H9 (cell line): ENCODE measurements at regions not wholly inside any gene's neighbourhood (a gene's known extent, or its start where the extent isn't known, plus 50 kb on each side); places are given as distances from the start of the nearest gene placed in this dataset.

ENCODE experiments used
- DNase-seq: peaks from one replicate; pipeline ENCODE4 v3.0.0-alpha.2; 2017
- H2AFZ ChIP-seq: one replicate; pipeline ENCODE4 v1.6.1; 2013; ENCODE audit warnings: mild to moderate bottlenecking, low read length, control low read depth, moderate library complexity
- H2AK5ac ChIP-seq: 2 replicates; pipeline ENCODE4 v1.6.1; 2013; ENCODE audit warnings: low read length, control low read depth, mixed read lengths; ENCODE audit not compliant: insufficient read length
- H2BK120ac ChIP-seq: one replicate; pipeline ENCODE4 v1.6.1; 2013; ENCODE audit warnings: low read depth, mild to moderate bottlenecking, low read length, control low read depth, inconsistent platforms; ENCODE audit not compliant: poor library complexity, severe bottlenecking
- H2BK12ac ChIP-seq: 2 replicates; pipeline ENCODE4 v1.6.1; 2013; ENCODE audit warnings: low read length, control low read depth, mixed read lengths, low read depth; ENCODE audit not compliant: insufficient read length
- H2BK15ac ChIP-seq: 2 replicates; pipeline ENCODE4 v1.6.1; 2013; ENCODE audit warnings: low read depth, low read length, control low read depth
- H2BK20ac ChIP-seq: one replicate; pipeline ENCODE4 v1.6.1; 2013; ENCODE audit warnings: low read depth, mild to moderate bottlenecking, low read length, control low read depth, inconsistent platforms; ENCODE audit not compliant: poor library complexity, severe bottlenecking
- H2BK5ac ChIP-seq: 2 replicates; pipeline ENCODE4 v1.6.1; 2013; ENCODE audit warnings: low read length, control low read depth, mixed read lengths; ENCODE audit not compliant: insufficient read length
- H3K14ac ChIP-seq: 2 replicates; pipeline ENCODE4 v1.6.1; 2013; ENCODE audit warnings: low read length, control low read depth; ENCODE audit not compliant: insufficient read depth
- H3K18ac ChIP-seq: 2 replicates; pipeline ENCODE4 v1.6.1; 2013; ENCODE audit warnings: low read depth, mild to moderate bottlenecking, mixed read lengths, low read length, control low read depth; ENCODE audit not compliant: insufficient read length
- H3K23ac ChIP-seq: 2 replicates; pipeline ENCODE4 v1.6.1; 2013; ENCODE audit warnings: low read length, control low read depth, mixed read lengths, low read depth; ENCODE audit not compliant: insufficient read length
- H3K23me2 ChIP-seq: 2 replicates; pipeline ENCODE4 v1.6.1; 2013; ENCODE audit warnings: low read depth, mild to moderate bottlenecking, mixed read lengths, low read length, control low read depth; ENCODE audit not compliant: insufficient read length, poor library complexity, severe bottlenecking
- H3K27ac ChIP-seq: 2 replicates; pipeline ENCODE4 v1.5.1; 2013; ENCODE audit warnings: low read length, control low read depth, mixed read lengths, low read depth; ENCODE audit not compliant: insufficient read length
- H3K27me3 ChIP-seq: 2 replicates; pipeline ENCODE4 v1.6.1; 2013; ENCODE audit warnings: low read length, control low read depth, inconsistent platforms; ENCODE audit not compliant: insufficient read depth
- H3K4ac ChIP-seq: 2 replicates; pipeline ENCODE4 v1.6.1; 2013; ENCODE audit warnings: low read depth, mild to moderate bottlenecking, control low read depth, inconsistent platforms, low read length, moderate library complexity
- H3K4me1 ChIP-seq: 2 replicates; pipeline ENCODE4 v1.6.1; 2013; ENCODE audit warnings: low read length, control low read depth, inconsistent platforms; ENCODE audit not compliant: insufficient read depth
- H3K4me2 ChIP-seq: 2 replicates; pipeline ENCODE4 v1.6.1; 2013; ENCODE audit warnings: low read length, control low read depth, mixed read lengths; ENCODE audit not compliant: insufficient read length, insufficient read depth
- H3K56ac ChIP-seq: 2 replicates; pipeline ENCODE4 v1.6.1; 2013; ENCODE audit warnings: low read depth, mild to moderate bottlenecking, mixed read lengths, low read length, control low read depth; ENCODE audit not compliant: insufficient read length
- H3K79me1 ChIP-seq: 2 replicates; pipeline ENCODE4 v1.6.1; 2013; ENCODE audit warnings: low read depth, mild to moderate bottlenecking, moderate library complexity, low read length, control low read depth, inconsistent platforms; ENCODE audit not compliant: insufficient read depth, poor library complexity, severe bottlenecking
- H3K79me2 ChIP-seq: 2 replicates; pipeline ENCODE4 v1.6.1; 2013; ENCODE audit warnings: low read length, control low read depth, inconsistent platforms; ENCODE audit not compliant: insufficient read depth
- H3K9ac ChIP-seq: 2 replicates; pipeline ENCODE4 v1.6.1; 2013; ENCODE audit warnings: low read length, control low read depth, mixed read lengths; ENCODE audit not compliant: insufficient read length; ENCODE audit errors: extremely low read depth
- H3K9me3 ChIP-seq: one replicate; pipeline ENCODE4 v1.6.1; 2013; ENCODE audit warnings: low read depth, low read length, inconsistent platforms; ENCODE audit not compliant: control insufficient read depth
- H3T11ph ChIP-seq: one replicate; pipeline ENCODE4 v1.6.1; 2013; ENCODE audit warnings: mild to moderate bottlenecking, low read length, control low read depth, inconsistent platforms
- H4K20me1 ChIP-seq: one replicate; pipeline ENCODE4 v1.6.1; 2013; ENCODE audit not compliant: control insufficient read depth, insufficient read length, insufficient read depth
- H4K5ac ChIP-seq: 2 replicates; pipeline ENCODE4 v1.6.1; 2013; ENCODE audit warnings: low read depth, mild to moderate bottlenecking, mixed read lengths, low read length, control low read depth; ENCODE audit not compliant: insufficient read length
- H4K8ac ChIP-seq: replicated peaks from 2 replicates; pipeline ENCODE4 v1.6.1; 2013; ENCODE audit warnings: low read length, control low read depth, mixed read lengths, low read depth; ENCODE audit not compliant: insufficient read length
- H4K91ac ChIP-seq: 2 replicates; pipeline ENCODE4 v1.6.1; 2013; ENCODE audit warnings: low read depth, mild to moderate bottlenecking, moderate library complexity, mixed read lengths, low read length, control low read depth; ENCODE audit not compliant: insufficient read length
- H3K27ac Mint-ChIP-seq, 3 experiments: 2 replicates in 2 of 3; 3 replicates in 1 of 3; pipeline ENCODE4 v1.8.0; 2020 to 2021; ENCODE audit warnings: mixed read lengths in 3 of 3, mild to moderate bottlenecking in 1 of 3, moderate library complexity in 1 of 3
- H3K27me3 Mint-ChIP-seq: 2 replicates; pipeline ENCODE4 v1.8.0; 2021; ENCODE audit warnings: low read depth, mild to moderate bottlenecking, moderate library complexity, mixed read lengths
- H3K36me3 Mint-ChIP-seq, 3 experiments: 2 replicates in 2 of 3; 3 replicates in 1 of 3; pipeline ENCODE4 v1.8.0; 2020 to 2021; ENCODE audit warnings: low read depth in 3 of 3, mixed read lengths in 3 of 3; ENCODE audit not compliant: insufficient read depth in 1 of 3
- H3K4me1 Mint-ChIP-seq, 2 experiments: 2 replicates each; pipeline ENCODE4 v1.8.0; 2020; ENCODE audit warnings: mixed read lengths in 2 of 2
- H3K4me3 Mint-ChIP-seq, 2 experiments: 2 replicates in 1 of 2; 3 replicates in 1 of 2; pipeline ENCODE4 v1.8.0; 2020 to 2021; ENCODE audit warnings: mild to moderate bottlenecking in 2 of 2, mixed read lengths in 2 of 2, moderate library complexity in 1 of 2
- H3K9me3 Mint-ChIP-seq, 2 experiments: 2 replicates in 1 of 2; 3 replicates in 1 of 2; pipeline ENCODE4 v1.8.0; 2020; ENCODE audit warnings: mild to moderate bottlenecking in 2 of 2, mixed read lengths in 2 of 2, moderate library complexity in 1 of 2
- TF ChIP-seq, protein P1 (sequence below): fragments of 200-600 bp; sonication (generic); conservative IDR thresholded peaks from 3 replicates; pipeline ENCODE4 v1.8.0; 2021; ENCODE audit warnings: antibody characterized with exemption, mild to moderate bottlenecking

GRCh38 chr5:136754216-136754615 lies 388.9 kb upstream of the TRPC7 start:
- H2BK120ac ChIP-seq, result no peak overlapping the region
- H2BK15ac ChIP-seq, result no peak overlapping the region
- no peak for DNase-seq
- no peak overlapping the region for H3K27ac ChIP-seq
- H3K4me1 ChIP-seq, result no peaks in the 10 kb centered on the region
- H3K4me2 ChIP-seq, result no peak overlapping the region
- no peaks in the 10 kb centered on the region for H3K27me3 ChIP-seq
- H3K23ac ChIP-seq, result no peak overlapping the region
- H4K20me1 ChIP-seq, result no peaks in the 10 kb centered on the region
- H2AFZ ChIP-seq, result no peak overlapping the region
- TF ChIP-seq, protein P1, sequence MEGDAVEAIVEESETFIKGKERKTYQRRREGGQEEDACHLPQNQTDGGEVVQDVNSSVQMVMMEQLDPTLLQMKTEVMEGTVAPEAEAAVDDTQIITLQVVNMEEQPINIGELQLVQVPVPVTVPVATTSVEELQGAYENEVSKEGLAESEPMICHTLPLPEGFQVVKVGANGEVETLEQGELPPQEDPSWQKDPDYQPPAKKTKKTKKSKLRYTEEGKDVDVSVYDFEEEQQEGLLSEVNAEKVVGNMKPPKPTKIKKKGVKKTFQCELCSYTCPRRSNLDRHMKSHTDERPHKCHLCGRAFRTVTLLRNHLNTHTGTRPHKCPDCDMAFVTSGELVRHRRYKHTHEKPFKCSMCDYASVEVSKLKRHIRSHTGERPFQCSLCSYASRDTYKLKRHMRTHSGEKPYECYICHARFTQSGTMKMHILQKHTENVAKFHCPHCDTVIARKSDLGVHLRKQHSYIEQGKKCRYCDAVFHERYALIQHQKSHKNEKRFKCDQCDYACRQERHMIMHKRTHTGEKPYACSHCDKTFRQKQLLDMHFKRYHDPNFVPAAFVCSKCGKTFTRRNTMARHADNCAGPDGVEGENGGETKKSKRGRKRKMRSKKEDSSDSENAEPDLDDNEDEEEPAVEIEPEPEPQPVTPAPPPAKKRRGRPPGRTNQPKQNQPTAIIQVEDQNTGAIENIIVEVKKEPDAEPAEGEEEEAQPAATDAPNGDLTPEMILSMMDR, result no peak
- no peaks in the 10 kb centered on the region for H3K79me2 ChIP-seq
- H3K23me2 ChIP-seq, result no peaks in the 10 kb centered on the region
- H3K18ac ChIP-seq, result no peak overlapping the region
- no peak overlapping the region for H3K14ac ChIP-seq
- H3K9me3 ChIP-seq, result no peaks in the 10 kb centered on the region
- no peak overlapping the region for H4K5ac ChIP-seq
- no peak overlapping the region for H3K56ac ChIP-seq
- H3K27ac Mint-ChIP-seq, result no peak overlapping the region
- no peak overlapping the region for H3K4me3 Mint-ChIP-seq
- no peak overlapping the region for H3T11ph ChIP-seq
- H2BK20ac ChIP-seq, result no peak overlapping the region
- H4K91ac ChIP-seq, result no peak overlapping the region
- no peak overlapping the region for H2AK5ac ChIP-seq
- no peak overlapping the region for H3K9ac ChIP-seq
- peaks cover 6% of the 10 kb centered on the region for H3K27me3 Mint-ChIP-seq
- H3K4me1 Mint-ChIP-seq, result no peaks in the 10 kb centered on the region
- no peak overlapping the region for H3K4ac ChIP-seq
- H4K8ac ChIP-seq, result no peak overlapping the region
- H3K79me1 ChIP-seq, result no peaks in the 10 kb centered on the region
- no peak overlapping the region for H2BK12ac ChIP-seq
- H2BK5ac ChIP-seq, result no peak overlapping the region
- H3K36me3 Mint-ChIP-seq, result no peaks in the 10 kb centered on the region
- no peaks in the 10 kb centered on the region; a peak in 2 of 5 replicates for H3K9me3 Mint-ChIP-seq
